Subcutaneous abdominal adipose tissue (tissue), 5 donors: ENCODE measurements at regions not wholly inside any gene's neighbourhood (a gene's known extent, or its start where the extent isn't known, plus 50 kb on each side); places are given as distances from the start of the nearest gene placed in this dataset.

Experiments used
- H3K27ac ChIP-seq: one replicate; pipeline ENCODE4 v1.7.0; 2013; ENCODE audit warnings: low read depth, mild to moderate bottlenecking, inconsistent platforms, low read length, moderate library complexity
- H3K27me3 ChIP-seq, 5 donors: one replicate each; pipeline ENCODE4 v1.7.0; 2013; ENCODE audit warnings: low read length in 5 of 5, inconsistent platforms in 1 of 5; ENCODE audit not compliant: control insufficient read depth in 5 of 5, insufficient read depth in 4 of 5
- H3K36me3 ChIP-seq, 5 donors: one replicate each; pipeline ENCODE4 v1.7.0; 2013; ENCODE audit warnings: low read length in 5 of 5; ENCODE audit not compliant: control insufficient read depth in 5 of 5, insufficient read depth in 5 of 5
- H3K4me1 ChIP-seq, 5 donors: one replicate each; pipeline ENCODE4 v1.7.0; 2013; ENCODE audit warnings: low read length in 5 of 5, mild to moderate bottlenecking in 3 of 5, moderate library complexity in 1 of 5; ENCODE audit not compliant: control insufficient read depth in 5 of 5, insufficient read depth in 5 of 5
- H3K4me3 ChIP-seq, 5 donors: one replicate each; pipeline ENCODE4 v1.7.0; 2013; ENCODE audit warnings: low read length in 5 of 5, low read depth in 1 of 5
- H3K9ac ChIP-seq, 5 donors: one replicate each; pipeline ENCODE4 v1.7.0; 2013; ENCODE audit warnings: low read length in 5 of 5, mild to moderate bottlenecking in 4 of 5, moderate library complexity in 3 of 5
- H3K9me3 ChIP-seq, 5 donors: one replicate each; pipeline ENCODE4 v1.7.0; 2013; ENCODE audit warnings: low read length in 5 of 5; ENCODE audit not compliant: control insufficient read depth in 5 of 5
- donor health status: healthy.
- donor health status: healthy.
- donor health status: healthy.
- donor health status: healthy.
- donor health status: healthy.

GRCh38 chr2:181235011-181235410 is 222.2 kb upstream of the ITGA4 start:
- Histone ChIP-seq H3K36me3 (no peaks in the 10 kb centered on the region), H3K9me3 (no peaks in the 10 kb centered on the region), H3K4me1 (no peaks in the 10 kb centered on the region), H3K27me3 (no peaks in the 10 kb centered on the region), H3K4me3 (no peak overlapping the region), H3K27ac (no peak overlapping the region), H3K9ac (no peak overlapping the region)

- no peaks in the 10 kb centered on the region for H3K4me1 ChIP-seq
- no peaks in the 10 kb centered on the region for H3K27me3 ChIP-seq
- H3K4me3 ChIP-seq: no peak overlapping the region
- no peaks in the 10 kb centered on the region for H3K36me3 ChIP-seq
- H3K9me3 ChIP-seq: no peaks in the 10 kb centered on the region
- H3K27ac ChIP-seq: no peak overlapping the region
- no peak overlapping the region for H3K9ac ChIP-seq
Observed at GRCh38 chr2:181235683-181236459, 221.3 kb upstream of the ITGA4 start.

- Histone ChIP-seq H3K9ac (no peak overlapping the region), H3K27me3 (no peaks in the 10 kb centered on the region), H3K4me1 (no peaks in the 10 kb centered on the region), H3K36me3 (no peaks in the 10 kb centered on the region), H3K4me3 (no peak overlapping the region), H3K27ac (no peak overlapping the region), H3K9me3 (no peaks in the 10 kb centered on the region)
Observed at GRCh38 chr2:181239201-181239799, 217.9 kb upstream of the ITGA4 start.

GRCh38 chr2:181240844-181241243 is 216.3 kb upstream of the ITGA4 start:
- no peak overlapping the region for H3K4me3 ChIP-seq
- H3K9ac ChIP-seq: no peak overlapping the region
- H3K36me3 ChIP-seq: no peaks in the 10 kb centered on the region
- H3K9me3 ChIP-seq: no peaks in the 10 kb centered on the region
- H3K4me1 ChIP-seq: no peaks in the 10 kb centered on the region
- H3K27ac ChIP-seq: no peak overlapping the region
- no peaks in the 10 kb centered on the region for H3K27me3 ChIP-seq

- H3K4me3 ChIP-seq: no peak overlapping the region
- no peaks in the 10 kb centered on the region for H3K27me3 ChIP-seq
- no peak overlapping the region for H3K9ac ChIP-seq
- H3K4me1 ChIP-seq: no peaks in the 10 kb centered on the region
- no peaks in the 10 kb centered on the region for H3K36me3 ChIP-seq
- H3K9me3 ChIP-seq: no peaks in the 10 kb centered on the region
- no peak overlapping the region for H3K27ac ChIP-seq
Observed at GRCh38 chr2:181241366-181241765, 215.8 kb upstream of the ITGA4 start.

- H3K27ac ChIP-seq: no peak overlapping the region
- H3K4me3 ChIP-seq: no peak overlapping the region
- no peaks in the 10 kb centered on the region for H3K27me3 ChIP-seq
- H3K36me3 ChIP-seq: no peaks in the 10 kb centered on the region
- no peaks in the 10 kb centered on the region for H3K4me1 ChIP-seq
- no peaks in the 10 kb centered on the region for H3K9me3 ChIP-seq
- no peak overlapping the region for H3K9ac ChIP-seq
Observed at GRCh38 chr2:181241797-181242196, 215.4 kb upstream of the ITGA4 start.

- H3K9me3 ChIP-seq: no peaks in the 10 kb centered on the region
Observed at GRCh38 chr2:181242262-181242661, 214.9 kb upstream of the ITGA4 start.

GRCh38 chr2:181243319-181243718 is 213.9 kb upstream of the ITGA4 start:
- Histone ChIP-seq H3K27ac (no peak overlapping the region), H3K9ac (no peak overlapping the region), H3K27me3 (no peaks in the 10 kb centered on the region), H3K4me1 (no peaks in the 10 kb centered on the region), H3K36me3 (no peaks in the 10 kb centered on the region), H3K4me3 (no peak overlapping the region), H3K9me3 (no peaks in the 10 kb centered on the region)

More at GRCh38 chr2:181242262-181242661, 214.9 kb upstream of the ITGA4 start:
- Histone ChIP-seq H3K9ac (no peak overlapping the region), H3K4me1 (no peaks in the 10 kb centered on the region), H3K27me3 (no peaks in the 10 kb centered on the region), H3K36me3 (no peaks in the 10 kb centered on the region), H3K27ac (no peak overlapping the region), H3K4me3 (no peak overlapping the region)

GRCh38 chr2:181250691-181251090 is 206.5 kb upstream of the ITGA4 start:
- Histone ChIP-seq H3K4me3 (no peak overlapping the region), H3K4me1 (no peaks in the 10 kb centered on the region), H3K27ac (no peak overlapping the region), H3K36me3 (no peaks in the 10 kb centered on the region), H3K9ac (no peak overlapping the region), H3K9me3 (no peaks in the 10 kb centered on the region), H3K27me3 (no peaks in the 10 kb centered on the region)

GRCh38 chr2:181252262-181253148 is 204.7 kb upstream of the ITGA4 start:
- no peak overlapping the region for H3K9ac ChIP-seq
- H3K4me1 ChIP-seq: no peaks in the 10 kb centered on the region
- no peaks in the 10 kb centered on the region for H3K36me3 ChIP-seq
- no peaks in the 10 kb centered on the region for H3K9me3 ChIP-seq
- H3K27me3 ChIP-seq: no peaks in the 10 kb centered on the region
- no peak overlapping the region for H3K4me3 ChIP-seq
- no peak overlapping the region for H3K27ac ChIP-seq
